Spleen (tissue), 7 donors: ENCODE measurements at regions not wholly inside any gene's neighbourhood (a gene's known extent, or its start where the extent isn't known, plus 50 kb on each side); places are given as distances from the start of the nearest gene placed in this dataset.
"Not testable (repeated sequence)": the region's sequence is repeated elsewhere in the genome, so short reads cannot be mapped to it uniquely, and the experiment has no call there.

Experiments used
- POLR2AphosphoS5 ChIP-seq, 3 donors: sonication (generic); formaldehyde crosslinking; IDR thresholded peaks; one replicate each; pipeline ENCODE4 v1.5.1; 2017; ENCODE audit warnings: antibody characterized with exemption in 3 of 3
- TF ChIP-seq, protein P1 (sequence below), 11 experiments: fragments of 200-600 bp in 7 of 11; fragments of 450-650 bp in 4 of 11; sonication (generic) in 4 of 11; IDR thresholded peaks in 8 of 11; conservative IDR thresholded peaks in 3 of 11; 1 replicate in 7 of 11; 2 replicates in 4 of 11; pipeline versions ENCODE4 v1.4.0 to v1.8.0; 2016 to 2021; ENCODE audit warnings: antibody characterized with exemption in 11 of 11, inconsistent platforms in 4 of 11, mild to moderate bottlenecking in 1 of 11
- donor health status: DM: no; HTN: no; CAD: no; lungs with moderate emphysema.
- donor health status: DM: no; HTN: no; CAD: no.
- donor health status: DM: no; HTN: no; CAD: no.

DNA sequence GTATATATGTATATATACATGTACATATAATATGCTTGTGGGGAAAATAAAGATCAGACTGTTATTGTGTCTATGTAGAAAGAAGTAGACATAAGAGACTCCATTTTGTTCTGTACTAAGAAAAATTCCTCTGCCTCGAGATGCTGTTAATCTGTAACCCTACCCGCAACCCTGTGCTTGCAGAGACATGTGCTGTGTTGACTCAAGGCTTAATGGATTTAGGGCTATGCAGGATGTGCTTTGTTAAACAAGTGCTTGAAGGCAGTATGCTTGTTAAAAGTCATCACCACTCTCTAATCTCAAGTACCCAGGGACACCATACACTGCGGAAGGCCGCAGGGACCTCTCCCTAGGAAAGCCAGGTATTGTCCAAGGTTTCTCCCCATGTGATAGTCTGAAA, 972.9 kb downstream of the GALC start:
- TF ChIP-seq, protein P1, sequence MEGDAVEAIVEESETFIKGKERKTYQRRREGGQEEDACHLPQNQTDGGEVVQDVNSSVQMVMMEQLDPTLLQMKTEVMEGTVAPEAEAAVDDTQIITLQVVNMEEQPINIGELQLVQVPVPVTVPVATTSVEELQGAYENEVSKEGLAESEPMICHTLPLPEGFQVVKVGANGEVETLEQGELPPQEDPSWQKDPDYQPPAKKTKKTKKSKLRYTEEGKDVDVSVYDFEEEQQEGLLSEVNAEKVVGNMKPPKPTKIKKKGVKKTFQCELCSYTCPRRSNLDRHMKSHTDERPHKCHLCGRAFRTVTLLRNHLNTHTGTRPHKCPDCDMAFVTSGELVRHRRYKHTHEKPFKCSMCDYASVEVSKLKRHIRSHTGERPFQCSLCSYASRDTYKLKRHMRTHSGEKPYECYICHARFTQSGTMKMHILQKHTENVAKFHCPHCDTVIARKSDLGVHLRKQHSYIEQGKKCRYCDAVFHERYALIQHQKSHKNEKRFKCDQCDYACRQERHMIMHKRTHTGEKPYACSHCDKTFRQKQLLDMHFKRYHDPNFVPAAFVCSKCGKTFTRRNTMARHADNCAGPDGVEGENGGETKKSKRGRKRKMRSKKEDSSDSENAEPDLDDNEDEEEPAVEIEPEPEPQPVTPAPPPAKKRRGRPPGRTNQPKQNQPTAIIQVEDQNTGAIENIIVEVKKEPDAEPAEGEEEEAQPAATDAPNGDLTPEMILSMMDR (IDR thresholded peaks at IDR 0.05 in 8 of 11, conservative IDR thresholded peaks at IDR 0.05 in 3 of 11), result not testable (repeated sequence)
- not testable (repeated sequence) for TF ChIP-seq POLR2AphosphoS5 (IDR thresholded peaks at IDR 0.05)
